Mammary epithelial cell (primary cell): ENCODE measurements at regions not wholly inside any gene's neighbourhood (a gene's known extent, or its start where the extent isn't known, plus 50 kb on each side); places are given as distances from the start of the nearest gene placed in this dataset.

ENCODE experiments used
- EZH2 ChIP-seq: IDR thresholded peaks from 2 replicates; pipeline ENCODE4 v1.6.1; 2012; ENCODE audit warnings: low read length, inconsistent platforms, borderline replicate concordance
- TF ChIP-seq, protein P1 (sequence below), 2 donors: IDR thresholded peaks in 1 of 2; conservative IDR thresholded peaks in 1 of 2; 2 replicates each; pipeline ENCODE4 v1.5.1; 2011 to 2012; ENCODE audit warnings: inconsistent platforms in 2 of 2, low read length in 2 of 2, mild to moderate bottlenecking in 2 of 2, control low read depth in 1 of 2, low read depth in 1 of 2; ENCODE audit not compliant: insufficient read depth in 1 of 2; ENCODE audit errors: extremely low read depth in 1 of 2

DNA sequence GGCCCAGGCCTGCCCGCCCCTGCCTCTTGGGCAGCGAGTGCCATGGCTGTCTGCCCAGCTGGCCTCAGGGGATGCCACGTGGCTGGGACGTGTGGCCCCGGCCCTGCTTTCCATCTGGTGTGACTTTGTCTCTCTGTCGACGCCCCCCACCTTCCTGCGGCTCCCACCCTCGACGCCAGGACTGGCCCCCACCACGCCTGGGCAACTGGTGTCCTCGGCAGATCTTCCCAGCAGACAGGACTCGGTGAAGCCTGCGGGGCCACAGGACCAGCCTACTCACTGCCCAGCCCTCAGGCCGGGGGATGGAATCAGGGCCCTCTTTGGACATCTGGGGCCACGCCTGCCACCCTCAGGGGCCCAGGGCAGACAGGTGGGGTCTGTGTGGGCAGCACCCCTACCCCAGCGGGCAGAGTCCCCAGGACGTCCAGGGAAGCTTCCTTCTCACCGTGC is 55.1 kb downstream of the UNCX start:
- TF ChIP-seq, protein P1, sequence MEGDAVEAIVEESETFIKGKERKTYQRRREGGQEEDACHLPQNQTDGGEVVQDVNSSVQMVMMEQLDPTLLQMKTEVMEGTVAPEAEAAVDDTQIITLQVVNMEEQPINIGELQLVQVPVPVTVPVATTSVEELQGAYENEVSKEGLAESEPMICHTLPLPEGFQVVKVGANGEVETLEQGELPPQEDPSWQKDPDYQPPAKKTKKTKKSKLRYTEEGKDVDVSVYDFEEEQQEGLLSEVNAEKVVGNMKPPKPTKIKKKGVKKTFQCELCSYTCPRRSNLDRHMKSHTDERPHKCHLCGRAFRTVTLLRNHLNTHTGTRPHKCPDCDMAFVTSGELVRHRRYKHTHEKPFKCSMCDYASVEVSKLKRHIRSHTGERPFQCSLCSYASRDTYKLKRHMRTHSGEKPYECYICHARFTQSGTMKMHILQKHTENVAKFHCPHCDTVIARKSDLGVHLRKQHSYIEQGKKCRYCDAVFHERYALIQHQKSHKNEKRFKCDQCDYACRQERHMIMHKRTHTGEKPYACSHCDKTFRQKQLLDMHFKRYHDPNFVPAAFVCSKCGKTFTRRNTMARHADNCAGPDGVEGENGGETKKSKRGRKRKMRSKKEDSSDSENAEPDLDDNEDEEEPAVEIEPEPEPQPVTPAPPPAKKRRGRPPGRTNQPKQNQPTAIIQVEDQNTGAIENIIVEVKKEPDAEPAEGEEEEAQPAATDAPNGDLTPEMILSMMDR (conservative IDR thresholded peaks at IDR 0.05 in 1 of 2, IDR thresholded peaks at IDR 0.05 in 1 of 2; ENCODE audit: extremely low read depth in 1 of 2, insufficient read depth in 1 of 2, low read depth in 1 of 2, low read length in 2 of 2), result no peak
- TF ChIP-seq EZH2, result no peak
